GM19043 (cell line): ENCODE measurements at regions not wholly inside any gene's neighbourhood (a gene's known extent, or its start where the extent isn't known, plus 50 kb on each side); places are given as distances from the start of the nearest gene placed in this dataset.

ENCODE experiments used
- ATAC-seq: cut with Tn5 transposase; IDR thresholded peaks from one replicate; pipeline ENCODE4 v1.9.1; 2021; ENCODE audit warnings: low read depth; ENCODE audit not compliant: unreplicated experiment

- ATAC-seq = no peak
Observed at GRCh38 chr21:19321688-19322087, 918.1 kb upstream of the TMPRSS15 start.

DNA sequence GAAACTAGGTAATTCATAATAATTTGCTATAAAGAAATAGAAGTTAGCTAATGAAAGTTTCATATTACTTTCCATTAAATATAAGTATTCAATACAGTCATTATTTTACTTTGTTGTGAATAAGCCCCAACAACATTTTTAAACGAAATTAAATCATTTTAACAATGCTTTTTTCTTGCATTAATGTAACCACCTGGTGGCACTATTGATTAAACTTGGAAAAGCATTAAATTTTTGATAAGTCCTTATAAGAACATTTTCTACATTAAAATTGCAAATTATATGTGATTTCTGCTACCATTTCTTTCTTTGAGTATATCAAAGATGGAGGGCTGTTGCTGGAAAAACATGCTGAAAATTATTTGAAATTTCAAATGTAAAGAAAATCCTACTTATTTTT lies 918.8 kb upstream of the TMPRSS15 start:
- no peak for ATAC-seq

- ATAC-seq = no peak
Observed at GRCh38 chr21:19326531-19327319, 923.1 kb upstream of the TMPRSS15 start.

GRCh38 chr21:19328954-19329353 lies 925.4 kb upstream of the TMPRSS15 start:
- ATAC-seq = no peak

DNA sequence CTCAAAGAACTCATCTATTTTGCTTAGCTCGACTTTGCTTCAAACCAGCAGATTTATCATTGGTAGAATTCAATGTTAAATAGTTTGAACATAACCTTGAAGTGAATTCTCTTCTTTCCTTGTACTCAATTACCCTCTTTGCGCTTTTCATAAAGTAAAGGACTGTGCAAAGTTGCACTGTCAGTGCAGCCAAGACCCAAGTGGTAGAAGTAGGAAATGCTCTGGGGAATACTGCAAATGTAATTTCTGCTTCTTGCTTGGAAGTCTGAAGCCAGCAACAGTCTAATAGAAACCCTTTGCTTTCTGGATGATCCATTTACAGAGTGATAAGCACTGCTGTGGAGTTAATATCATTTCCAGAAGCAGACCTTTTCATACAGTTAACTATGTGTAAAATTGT lies 936.7 kb upstream of the TMPRSS15 start:
- ATAC-seq = no peak

- ATAC-seq = no peak
Observed at GRCh38 chr21:19340954-19341353, 937.4 kb upstream of the TMPRSS15 start.

DNA sequence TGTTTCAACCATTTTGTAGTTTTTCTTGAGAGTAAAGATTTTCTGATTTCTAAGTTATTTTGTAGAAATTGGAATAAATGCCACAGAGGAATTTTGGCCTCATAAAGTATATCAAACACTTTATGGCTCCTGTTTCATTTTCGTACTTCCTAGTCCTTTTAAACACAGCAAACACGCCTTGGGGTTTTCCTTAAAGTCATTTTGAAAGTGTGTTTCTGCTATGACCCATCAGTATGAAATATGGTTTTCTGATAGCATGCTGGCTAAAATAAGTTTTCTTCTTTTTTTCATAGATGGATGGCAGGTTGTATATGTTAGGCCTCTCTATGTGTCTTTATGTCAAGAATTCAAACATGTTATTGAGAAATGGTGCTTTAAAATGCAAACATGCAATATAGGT lies 940.1 kb upstream of the TMPRSS15 start:
- ATAC-seq = no peak

GRCh38 chr21:19350286-19350685 lies 946.7 kb upstream of the TMPRSS15 start:
- ATAC-seq = no peak

- no peak for ATAC-seq
Observed at GRCh38 chr21:19353256-19353655, 949.7 kb upstream of the TMPRSS15 start.

DNA sequence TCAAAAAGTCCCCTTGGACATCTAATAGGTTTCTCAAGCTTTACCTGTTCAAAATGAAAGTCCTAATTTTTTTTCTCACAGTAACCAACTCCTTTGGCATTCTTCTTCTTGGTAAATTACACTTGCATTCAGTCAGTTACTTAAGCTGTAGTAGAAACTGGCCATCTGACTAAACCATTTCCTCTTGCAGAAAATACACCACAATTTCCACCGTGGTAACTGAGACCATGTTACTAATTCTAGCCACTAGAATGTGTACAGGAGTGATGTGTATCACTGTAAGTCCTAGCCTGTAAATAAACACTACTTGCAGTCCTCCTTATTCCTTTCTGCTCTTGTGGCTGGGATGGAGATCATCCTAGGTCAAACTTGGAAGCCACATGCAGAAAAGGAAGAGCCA lies 965.4 kb upstream of the TMPRSS15 start:
- ATAC-seq = no peak

DNA sequence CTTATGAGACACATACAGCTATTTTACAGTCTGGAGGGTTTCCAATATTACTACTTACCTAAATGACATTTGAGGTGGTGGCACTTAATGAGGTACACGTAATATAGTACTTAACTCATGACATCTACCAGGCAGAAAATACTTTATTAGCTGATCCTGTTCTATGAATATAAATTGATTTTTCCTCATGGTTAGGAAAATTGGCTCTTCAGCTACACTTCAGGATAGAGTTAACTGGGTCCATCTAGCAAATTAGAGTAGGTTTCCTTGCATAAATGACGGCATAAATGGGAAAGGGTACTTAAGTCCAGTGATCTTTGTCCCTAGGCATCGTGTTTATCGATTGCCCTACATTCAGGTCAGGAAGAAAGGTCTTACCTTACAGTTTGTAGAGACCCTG lies 988.8 kb upstream of the TMPRSS15 start:
- no peak for ATAC-seq

DNA sequence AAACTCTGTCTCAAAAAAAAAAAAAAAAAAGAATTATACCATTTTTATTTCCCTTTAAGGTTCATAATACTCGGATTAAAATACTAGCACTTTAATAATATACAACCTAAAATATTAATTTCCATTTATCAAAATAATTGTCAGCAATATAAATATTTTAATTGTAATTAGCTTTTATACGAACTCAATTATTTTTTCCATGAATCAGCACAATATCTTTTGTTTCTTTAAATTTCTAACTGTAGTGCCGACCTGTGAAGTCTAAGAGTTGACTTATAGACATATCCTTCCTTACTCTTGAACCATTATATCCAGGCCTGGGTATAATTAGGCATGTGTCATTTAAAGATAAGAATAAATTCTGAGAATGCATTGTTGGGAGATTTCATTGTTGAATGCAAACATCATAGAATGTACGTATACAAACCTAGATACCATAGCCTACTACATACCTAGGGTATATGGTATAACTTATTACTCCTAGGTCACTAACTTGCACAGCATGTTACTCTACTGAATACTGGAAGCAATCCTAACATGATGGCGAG lies 996.7 kb upstream of the TMPRSS15 start:
- no peak for ATAC-seq

DNA sequence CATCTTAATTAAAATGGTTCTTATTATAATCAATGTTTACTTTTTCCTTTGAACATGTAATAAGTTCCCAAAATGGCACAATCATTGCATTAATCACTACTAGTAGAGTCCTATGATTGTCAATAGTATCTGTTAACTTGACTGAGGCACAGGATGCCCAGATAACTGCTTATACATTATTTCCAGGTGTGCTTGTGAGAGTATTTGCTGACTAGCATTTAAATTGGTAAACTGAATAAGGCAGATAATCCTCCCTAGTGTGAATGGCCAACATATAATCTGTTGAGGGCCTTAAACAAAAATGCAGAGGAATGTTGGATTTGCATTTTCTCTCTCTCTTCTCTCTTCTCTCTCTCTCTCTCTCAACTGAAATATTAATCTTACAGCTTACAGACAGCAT lies 999.3 kb upstream of the TMPRSS15 start:
- ATAC-seq = no peak

DNA sequence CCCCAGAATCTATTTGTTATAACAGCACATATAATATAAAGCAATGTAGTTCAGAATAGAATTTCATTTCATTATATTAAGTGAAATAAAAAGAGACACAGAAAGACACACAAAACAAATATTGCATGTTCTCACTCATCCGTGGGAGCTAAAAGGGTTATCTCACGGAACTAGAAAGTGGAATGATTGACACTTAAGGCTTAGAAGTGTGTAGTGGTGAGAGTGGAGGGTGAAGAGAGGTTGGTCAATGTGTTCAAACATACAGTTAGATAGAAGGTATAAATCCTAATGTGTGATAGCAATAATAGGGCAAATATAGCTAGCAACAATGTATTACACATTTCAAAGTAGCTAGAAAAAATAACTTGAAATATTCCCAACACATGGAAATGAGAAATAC lies 1001.7 kb upstream of the TMPRSS15 start:
- no peak for ATAC-seq

GRCh38 chr21:19420565-19420964 lies 1017.0 kb upstream of the TMPRSS15 start:
- no peak for ATAC-seq

GRCh38 chr21:19433623-19434022 lies 1030.0 kb upstream of the TMPRSS15 start:
- ATAC-seq = no peak

DNA sequence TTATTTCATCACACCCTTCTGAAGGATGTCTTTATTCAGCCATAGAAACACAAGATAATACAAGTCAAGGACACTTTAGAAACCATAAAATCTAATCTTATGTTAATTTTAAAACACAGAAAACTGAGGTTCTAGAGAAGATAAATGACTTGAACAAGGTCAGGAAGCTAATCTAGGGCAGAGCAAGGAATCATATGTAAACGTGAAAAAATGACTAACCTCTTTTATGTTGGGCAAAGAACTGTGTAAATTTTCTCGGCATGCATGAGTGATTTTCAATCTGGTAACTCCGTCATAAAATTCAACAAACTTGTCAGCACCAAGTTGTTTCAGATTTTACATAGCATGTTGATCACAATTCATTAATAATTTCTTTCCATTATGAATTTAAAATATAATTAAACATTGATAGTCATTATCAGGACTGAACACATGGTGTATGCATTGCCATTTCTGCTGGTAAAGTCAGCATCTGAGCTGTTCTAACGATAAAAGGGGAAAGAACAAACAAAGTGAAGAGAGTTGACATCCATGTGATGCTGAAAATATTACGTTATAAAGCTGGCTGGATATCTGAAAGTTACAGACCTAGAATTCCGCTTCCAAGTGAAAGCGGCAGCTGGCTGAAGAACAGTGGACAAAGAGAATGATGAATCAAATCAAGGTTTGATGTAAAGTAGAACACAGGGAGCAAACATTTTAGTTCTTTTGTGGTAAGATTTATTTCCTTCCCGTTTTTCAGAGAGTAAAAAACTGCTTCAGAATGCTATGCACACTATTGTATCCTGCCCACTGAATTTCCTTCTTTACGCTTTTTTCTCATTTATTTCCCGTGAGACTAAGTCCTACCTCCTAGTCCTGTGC lies 1037.4 kb upstream of the TMPRSS15 start:
- ATAC-seq = no peak

GRCh38 chr21:19458295-19458694 lies 1054.7 kb upstream of the TMPRSS15 start:
- no peak for ATAC-seq

GRCh38 chr21:19461481-19462205 lies 1058.1 kb upstream of the TMPRSS15 start:
- ATAC-seq = no peak

DNA sequence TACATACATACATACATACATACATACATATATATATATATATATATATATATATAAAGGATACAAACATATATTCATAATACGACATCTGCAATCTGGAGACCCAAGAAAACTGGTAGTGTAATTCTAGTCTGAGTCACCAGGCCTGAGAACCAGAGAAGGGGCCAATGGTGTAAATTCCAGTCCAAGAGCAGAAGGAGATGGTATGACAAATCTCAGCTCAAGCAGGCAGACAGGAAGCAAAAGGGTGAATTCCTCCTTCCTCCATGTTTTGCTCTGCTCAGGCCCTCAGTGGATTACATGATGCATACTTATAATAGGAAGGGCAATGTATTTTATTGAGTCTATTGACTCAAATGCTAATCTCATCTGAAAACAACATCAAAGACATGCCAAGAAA lies 1060.4 kb upstream of the TMPRSS15 start:
- ATAC-seq = no peak
